Mammary epithelial cell (primary cell): ENCODE measurements at regions not wholly inside any gene's neighbourhood (a gene's known extent, or its start where the extent isn't known, plus 50 kb on each side); places are given as distances from the start of the nearest gene placed in this dataset.

Source experiments
- EZH2 ChIP-seq: IDR thresholded peaks from 2 replicates; pipeline ENCODE4 v1.6.1; 2012; ENCODE audit warnings: low read length, inconsistent platforms, borderline replicate concordance
- TF ChIP-seq, protein P1 (sequence below), 2 donors: IDR thresholded peaks in 1 of 2; conservative IDR thresholded peaks in 1 of 2; 2 replicates each; pipeline ENCODE4 v1.5.1; 2011 to 2012; ENCODE audit warnings: inconsistent platforms in 2 of 2, low read length in 2 of 2, mild to moderate bottlenecking in 2 of 2, control low read depth in 1 of 2, low read depth in 1 of 2; ENCODE audit not compliant: insufficient read depth in 1 of 2; ENCODE audit errors: extremely low read depth in 1 of 2

- TF ChIP-seq, protein P1, sequence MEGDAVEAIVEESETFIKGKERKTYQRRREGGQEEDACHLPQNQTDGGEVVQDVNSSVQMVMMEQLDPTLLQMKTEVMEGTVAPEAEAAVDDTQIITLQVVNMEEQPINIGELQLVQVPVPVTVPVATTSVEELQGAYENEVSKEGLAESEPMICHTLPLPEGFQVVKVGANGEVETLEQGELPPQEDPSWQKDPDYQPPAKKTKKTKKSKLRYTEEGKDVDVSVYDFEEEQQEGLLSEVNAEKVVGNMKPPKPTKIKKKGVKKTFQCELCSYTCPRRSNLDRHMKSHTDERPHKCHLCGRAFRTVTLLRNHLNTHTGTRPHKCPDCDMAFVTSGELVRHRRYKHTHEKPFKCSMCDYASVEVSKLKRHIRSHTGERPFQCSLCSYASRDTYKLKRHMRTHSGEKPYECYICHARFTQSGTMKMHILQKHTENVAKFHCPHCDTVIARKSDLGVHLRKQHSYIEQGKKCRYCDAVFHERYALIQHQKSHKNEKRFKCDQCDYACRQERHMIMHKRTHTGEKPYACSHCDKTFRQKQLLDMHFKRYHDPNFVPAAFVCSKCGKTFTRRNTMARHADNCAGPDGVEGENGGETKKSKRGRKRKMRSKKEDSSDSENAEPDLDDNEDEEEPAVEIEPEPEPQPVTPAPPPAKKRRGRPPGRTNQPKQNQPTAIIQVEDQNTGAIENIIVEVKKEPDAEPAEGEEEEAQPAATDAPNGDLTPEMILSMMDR (conservative IDR thresholded peaks at IDR 0.05 in 1 of 2, IDR thresholded peaks at IDR 0.05 in 1 of 2; ENCODE audit: extremely low read depth in 1 of 2, insufficient read depth in 1 of 2, low read depth in 1 of 2, low read length in 2 of 2) = no peak
- no peak for TF ChIP-seq EZH2
These were observed 272.6 kb upstream of the ETAA1 start for GRCh38 chr2:67124531-67124930.
